ENCODE measurements at regions not wholly inside any gene's neighbourhood (a gene's known extent, or its start where the extent isn't known, plus 50 kb on each side); places are given as distances from the start of the nearest gene placed in this dataset.

DNA sequence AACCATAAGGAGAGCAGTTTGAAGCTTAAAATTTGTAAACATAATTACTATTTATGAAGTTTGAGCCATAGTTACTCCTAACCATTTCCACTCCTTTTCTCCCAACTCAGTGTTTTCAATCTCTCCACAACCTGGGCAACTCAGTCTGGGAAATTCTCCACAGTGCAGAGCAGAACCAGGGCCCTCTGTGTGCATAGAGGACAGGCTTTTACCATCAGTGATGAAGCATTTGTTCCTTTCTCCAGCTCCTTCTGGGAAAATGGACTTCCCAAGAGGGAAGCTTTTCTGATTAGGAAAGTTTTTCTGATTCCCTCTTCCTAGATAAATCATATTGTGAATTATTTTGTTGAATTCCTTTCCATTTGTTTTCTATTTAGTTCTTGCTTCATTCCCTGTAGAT lies 132.3 kb upstream of the MPDZ start:
- TF ChIP-seq, protein P1, sequence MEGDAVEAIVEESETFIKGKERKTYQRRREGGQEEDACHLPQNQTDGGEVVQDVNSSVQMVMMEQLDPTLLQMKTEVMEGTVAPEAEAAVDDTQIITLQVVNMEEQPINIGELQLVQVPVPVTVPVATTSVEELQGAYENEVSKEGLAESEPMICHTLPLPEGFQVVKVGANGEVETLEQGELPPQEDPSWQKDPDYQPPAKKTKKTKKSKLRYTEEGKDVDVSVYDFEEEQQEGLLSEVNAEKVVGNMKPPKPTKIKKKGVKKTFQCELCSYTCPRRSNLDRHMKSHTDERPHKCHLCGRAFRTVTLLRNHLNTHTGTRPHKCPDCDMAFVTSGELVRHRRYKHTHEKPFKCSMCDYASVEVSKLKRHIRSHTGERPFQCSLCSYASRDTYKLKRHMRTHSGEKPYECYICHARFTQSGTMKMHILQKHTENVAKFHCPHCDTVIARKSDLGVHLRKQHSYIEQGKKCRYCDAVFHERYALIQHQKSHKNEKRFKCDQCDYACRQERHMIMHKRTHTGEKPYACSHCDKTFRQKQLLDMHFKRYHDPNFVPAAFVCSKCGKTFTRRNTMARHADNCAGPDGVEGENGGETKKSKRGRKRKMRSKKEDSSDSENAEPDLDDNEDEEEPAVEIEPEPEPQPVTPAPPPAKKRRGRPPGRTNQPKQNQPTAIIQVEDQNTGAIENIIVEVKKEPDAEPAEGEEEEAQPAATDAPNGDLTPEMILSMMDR (IDR thresholded peaks at IDR 0.05; ENCODE audit: low read depth, low read length) = no peak
- H3K4me3 ChIP-seq (ENCODE audit: low read depth, low read length) = no peak overlapping the region

DNA sequence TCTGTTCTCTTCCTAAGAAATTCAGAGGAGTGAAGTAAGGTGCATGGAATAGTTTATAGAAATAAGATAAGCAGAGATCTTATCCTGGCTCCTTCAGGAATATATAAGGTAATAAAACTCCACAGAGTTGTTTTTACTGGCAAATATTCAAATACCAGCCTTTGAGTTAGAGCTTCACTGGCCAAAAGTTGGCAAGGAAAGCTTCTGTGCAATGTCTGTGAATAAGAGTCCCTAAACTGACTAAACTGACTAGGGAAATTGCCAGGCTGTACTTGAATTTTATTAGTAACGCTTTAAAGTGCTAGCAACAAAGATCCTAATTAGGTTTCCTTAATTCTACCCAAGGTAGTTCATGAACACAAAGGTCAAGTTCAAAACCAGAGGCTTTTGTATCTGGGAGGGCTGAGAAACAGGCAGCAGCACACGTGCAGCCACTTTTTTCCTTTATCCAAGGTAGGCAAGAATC lies 131.1 kb upstream of the MPDZ start:
- H3K4me3 ChIP-seq (ENCODE audit: low read depth, low read length) = no peak overlapping the region
- TF ChIP-seq, protein P1 (IDR thresholded peaks at IDR 0.05; ENCODE audit: low read depth, low read length) = no peak

DNA sequence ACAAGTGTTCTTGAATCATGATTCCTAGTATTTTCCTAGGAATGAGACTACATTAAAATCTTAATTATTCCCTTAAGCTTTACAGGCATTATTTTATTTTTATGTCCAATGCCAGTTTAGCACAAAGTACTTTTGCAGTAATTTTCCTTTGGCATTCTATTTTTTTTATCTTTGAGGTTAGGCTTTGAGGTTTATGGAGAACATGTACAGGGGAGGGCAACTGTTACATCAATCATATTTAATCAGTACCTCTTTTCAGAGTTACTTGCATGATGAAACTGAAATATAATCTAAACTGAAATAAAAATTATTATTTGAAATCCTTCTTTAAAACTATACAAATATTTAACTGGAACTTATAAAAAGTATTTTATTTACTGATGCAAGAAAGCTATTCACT lies 118.2 kb upstream of the MPDZ start:
- TF ChIP-seq, protein P1 (IDR thresholded peaks at IDR 0.05; ENCODE audit: low read depth, low read length) = no peak
- H3K4me3 ChIP-seq (ENCODE audit: low read depth, low read length) = no peak overlapping the region

DNA sequence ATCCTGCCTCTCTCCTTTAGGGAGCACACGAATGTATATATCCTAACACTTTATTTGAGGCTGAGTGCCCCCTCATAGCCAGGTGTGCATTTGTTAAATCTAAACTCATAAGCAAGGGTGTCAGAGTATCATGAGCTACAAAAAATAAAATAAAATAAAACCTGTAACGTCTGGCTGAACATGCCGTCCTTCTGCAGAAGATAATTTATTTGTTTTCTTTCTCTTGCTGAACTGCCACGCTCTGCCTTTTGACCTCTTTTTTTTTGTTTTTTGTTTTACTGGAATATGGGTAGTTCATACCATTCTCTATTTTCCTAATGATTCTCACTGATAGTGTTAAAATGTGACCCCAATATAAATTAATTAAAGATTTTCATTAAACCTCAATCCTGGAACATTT lies 117.7 kb upstream of the MPDZ start:
- TF ChIP-seq, protein P1 (IDR thresholded peaks at IDR 0.05; ENCODE audit: low read depth, low read length) = no peak
- no peak overlapping the region for H3K4me3 ChIP-seq (ENCODE audit: low read depth, low read length)

DNA sequence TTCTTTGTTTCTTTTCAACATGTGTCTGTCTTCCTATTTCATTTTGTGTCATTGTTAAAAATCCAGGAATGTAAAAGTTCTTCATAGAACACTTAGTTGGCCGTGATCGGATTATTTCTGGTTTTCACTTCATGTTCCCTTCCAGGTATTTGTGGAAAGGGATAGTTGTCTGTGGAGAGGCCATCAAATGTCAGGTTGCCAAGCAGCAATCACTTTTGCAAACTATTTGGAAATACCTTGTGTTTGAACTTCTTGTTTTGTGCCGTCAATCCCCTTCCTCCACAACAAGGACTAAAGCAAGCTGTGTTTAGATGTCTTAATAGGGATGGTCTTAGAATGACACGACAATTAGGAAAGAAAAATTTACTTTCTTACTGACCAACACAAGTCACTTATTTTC lies 116.9 kb upstream of the MPDZ start:
- TF ChIP-seq, protein P1 (IDR thresholded peaks at IDR 0.05; ENCODE audit: low read depth, low read length) = no peak

DNA sequence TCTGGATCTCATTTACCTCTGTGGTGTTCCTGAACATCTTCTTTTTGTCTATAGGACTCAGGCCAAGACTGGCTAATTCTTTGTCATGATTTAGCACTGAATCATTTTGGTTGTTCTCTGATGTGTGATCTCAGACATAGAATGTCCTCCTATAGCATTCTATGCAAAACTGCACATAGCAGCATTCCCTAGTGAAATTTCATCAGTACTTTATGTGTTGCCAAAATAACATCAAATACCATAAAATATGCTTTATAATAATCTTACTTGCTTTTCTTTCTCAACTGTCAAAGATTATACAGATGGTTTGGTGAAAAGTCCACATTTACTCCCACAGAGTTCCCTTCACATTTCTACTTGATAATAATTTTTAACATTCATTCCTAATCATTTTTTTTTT lies 115.7 kb upstream of the MPDZ start:
- TF ChIP-seq, protein P1 (IDR thresholded peaks at IDR 0.05; ENCODE audit: low read depth, low read length) = no peak
- no peak overlapping the region for H3K4me3 ChIP-seq (ENCODE audit: low read depth, low read length)

More for the DNA sequence above, 116.9 kb upstream of the MPDZ start:
- no peak overlapping the region for H3K4me3 ChIP-seq (ENCODE audit: low read depth, low read length)

DNA sequence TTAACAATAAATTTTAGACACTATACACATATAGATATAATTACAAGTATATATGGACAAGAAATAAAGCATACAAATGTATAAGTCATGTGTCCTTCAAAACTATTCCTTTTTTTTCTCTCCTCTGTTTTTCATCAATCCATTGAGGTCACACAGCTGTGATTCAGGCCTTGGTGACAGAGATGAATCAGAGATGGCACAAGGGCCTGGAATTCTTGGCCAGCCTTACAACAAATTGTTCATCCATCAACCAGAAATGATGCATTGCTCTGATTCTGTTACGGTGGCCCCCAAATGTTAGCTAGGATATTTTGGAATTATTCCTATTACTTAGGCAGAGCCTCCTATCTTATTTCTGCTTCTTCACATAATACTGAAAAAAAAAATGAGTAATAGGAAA lies 108.7 kb upstream of the MPDZ start:
- TF ChIP-seq, protein P1 (IDR thresholded peaks at IDR 0.05; ENCODE audit: low read depth, low read length) = no peak
- H3K4me3 ChIP-seq (ENCODE audit: low read depth, low read length) = no peak overlapping the region

Measured in WI38 (cell line).